Activated CD4-positive, alpha-beta T cell treated with anti-CD3 and anti-CD28 coated beads, Interleukin-2, amount 10 ng/mL, durations not matched to agents 7 days and 5 days (primary cell): ENCODE measurements at regions not wholly inside any gene's neighbourhood (a gene's known extent, or its start where the extent isn't known, plus 50 kb on each side); places are given as distances from the start of the nearest gene placed in this dataset.

Source experiments
- CTCF ChIA-PET: fragments of 350-600 bp; sonication (Branson Sonifier 250); formaldehyde crosslinking; loops from one replicate; lab custom pipeline; 2021; ENCODE audit warnings: antibody characterized with exemption; lab: Charles Lee
- POLR2A ChIA-PET: fragments of 350-600 bp; sonication (Branson Sonifier 250); formaldehyde crosslinking; loops from one replicate; lab custom pipeline; 2021; ENCODE audit warnings: antibody characterized with exemption; lab: Charles Lee
- DNase-seq: peaks from one replicate; pipeline ENCODE4 v3.0.0-alpha.2; 2020
- H3K27ac Mint-ChIP-seq: one replicate; pipeline ENCODE4 v1.8.0; 2021; ENCODE audit warnings: mild to moderate bottlenecking, moderate library complexity, mixed read lengths
- H3K27me3 Mint-ChIP-seq: one replicate; pipeline ENCODE4 v1.8.0; 2021; ENCODE audit warnings: mixed read lengths
- H3K36me3 Mint-ChIP-seq: one replicate; pipeline ENCODE4 v1.8.0; 2021; ENCODE audit warnings: low read depth, mixed read lengths
- H3K4me1 Mint-ChIP-seq: one replicate; pipeline ENCODE4 v1.8.0; 2021; ENCODE audit warnings: mixed read lengths
- H3K4me3 Mint-ChIP-seq: one replicate; pipeline ENCODE4 v1.8.0; 2021; ENCODE audit warnings: mild to moderate bottlenecking, moderate library complexity, mixed read lengths
- H3K9me3 Mint-ChIP-seq: one replicate; pipeline ENCODE4 v1.8.0; 2021; ENCODE audit warnings: mixed read lengths

GRCh38 chr3:118808723-118809122 lies 225.9 kb downstream of the IGSF11 start:
- no peak overlapping the region for H3K4me3 Mint-ChIP-seq
- peaks cover 3% of the 10 kb centered on the region for H3K27me3 Mint-ChIP-seq
- CTCF ChIA-PET = no interaction called here
- DNase-seq = no peak
- no peaks in the 10 kb centered on the region for H3K36me3 Mint-ChIP-seq
- H3K4me1 Mint-ChIP-seq = no peaks in the 10 kb centered on the region
- POLR2A ChIA-PET = no interaction called here
- H3K9me3 Mint-ChIP-seq = no peaks in the 10 kb centered on the region
- H3K27ac Mint-ChIP-seq = no peak overlapping the region

GRCh38 chr3:118809696-118810498 lies 224.7 kb downstream of the IGSF11 start:
- CTCF ChIA-PET = interaction anchor here (0.6 to 0.8 kb wide), 2 partner anchors 12 to 41 kb away, joined by 3 to 4 read pairs; no protein-coding TSS in a partner anchor
- no peaks in the 10 kb centered on the region for H3K36me3 Mint-ChIP-seq
- POLR2A ChIA-PET = no interaction called here
- H3K9me3 Mint-ChIP-seq = no peaks in the 10 kb centered on the region
- H3K4me3 Mint-ChIP-seq = no peak overlapping the region
- H3K27ac Mint-ChIP-seq = no peak overlapping the region
- no peak for DNase-seq
- peaks cover 3% of the 10 kb centered on the region for H3K27me3 Mint-ChIP-seq
- no peaks in the 10 kb centered on the region for H3K4me1 Mint-ChIP-seq

DNA sequence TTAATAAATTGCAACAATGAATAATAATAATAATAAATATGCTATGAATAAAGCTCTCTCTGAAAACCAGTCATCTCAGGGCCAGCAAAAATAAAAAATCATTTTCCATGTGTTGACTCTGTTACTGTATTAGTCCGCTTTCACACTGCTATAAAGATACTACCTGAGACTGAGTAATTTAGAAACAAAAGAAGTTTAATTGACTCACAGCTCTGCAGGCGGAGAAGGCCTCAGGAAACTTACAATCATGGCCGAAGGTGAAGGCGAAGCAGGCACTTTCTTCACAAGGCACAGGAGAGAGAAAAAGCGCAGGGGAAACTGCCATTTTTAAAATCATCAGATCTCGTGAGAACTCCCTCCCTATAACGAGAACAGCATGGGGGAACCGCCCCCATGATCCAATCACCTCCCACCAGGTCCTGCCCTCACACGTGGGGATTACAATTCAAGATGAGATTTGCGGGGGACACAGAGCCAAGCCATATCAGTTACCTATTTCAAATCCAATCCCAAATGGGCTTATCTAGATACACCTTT lies 224.1 kb downstream of the IGSF11 start:
- no peaks in the 10 kb centered on the region for H3K36me3 Mint-ChIP-seq

GRCh38 chr3:118811236-118811732 lies 223.4 kb downstream of the IGSF11 start:
- Mint-ChIP-seq H3K4me3 (no peak overlapping the region), H3K36me3 (no peaks in the 10 kb centered on the region), H3K27me3 (no peaks in the 10 kb centered on the region), H3K9me3 (no peaks in the 10 kb centered on the region), H3K4me1 (no peaks in the 10 kb centered on the region), H3K27ac (no peak overlapping the region)
- ChIA-PET POLR2A (no interaction called here), CTCF (no interaction called here)
- DNase-seq = no peak

More for the DNA sequence above, 224.1 kb downstream of the IGSF11 start:
- Mint-ChIP-seq H3K27me3 (peaks cover 3% of the 10 kb centered on the region), H3K27ac (no peak overlapping the region), H3K4me1 (no peaks in the 10 kb centered on the region), H3K9me3 (no peaks in the 10 kb centered on the region), H3K4me3 (no peak overlapping the region)
- CTCF ChIA-PET = no interaction called here
- no peak for DNase-seq
- POLR2A ChIA-PET = no interaction called here

GRCh38 chr3:118813472-118813871 lies 221.2 kb downstream of the IGSF11 start:
- POLR2A ChIA-PET = no interaction called here
- Mint-ChIP-seq H3K27ac (no peak overlapping the region), H3K9me3 (no peaks in the 10 kb centered on the region), H3K27me3 (no peaks in the 10 kb centered on the region), H3K4me3 (no peak overlapping the region), H3K4me1 (no peaks in the 10 kb centered on the region), H3K36me3 (no peaks in the 10 kb centered on the region)
- DNase-seq = no peak
- CTCF ChIA-PET = no interaction called here

DNA sequence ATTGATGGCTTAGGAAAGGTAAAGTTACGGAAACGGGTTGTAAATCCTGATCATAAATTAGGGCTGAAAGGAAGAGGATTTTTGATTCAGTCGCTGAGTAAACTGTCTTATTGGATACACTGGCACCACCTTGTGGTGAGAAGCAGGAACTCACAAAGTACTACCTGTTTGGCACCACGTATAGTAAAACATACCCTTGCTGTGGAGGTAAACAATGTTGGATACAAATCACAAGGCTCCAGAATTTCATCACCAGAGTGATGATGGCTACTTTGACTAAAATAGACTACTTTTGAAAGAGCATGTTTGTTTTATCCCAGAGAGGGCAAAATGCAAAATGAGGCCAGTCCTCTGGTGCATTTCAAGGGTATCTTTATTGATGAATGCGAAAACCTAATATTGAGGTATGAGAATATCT lies 216.9 kb downstream of the IGSF11 start:
- H3K36me3 Mint-ChIP-seq = no peaks in the 10 kb centered on the region
- no peak overlapping the region for H3K4me3 Mint-ChIP-seq
- no peaks in the 10 kb centered on the region for H3K4me1 Mint-ChIP-seq
- H3K9me3 Mint-ChIP-seq = no peaks in the 10 kb centered on the region
- no peaks in the 10 kb centered on the region for H3K27me3 Mint-ChIP-seq
- POLR2A ChIA-PET = no interaction called here
- H3K27ac Mint-ChIP-seq = no peak overlapping the region
- CTCF ChIA-PET = no interaction called here
- peak; percentile 54 for DNase-seq

DNA sequence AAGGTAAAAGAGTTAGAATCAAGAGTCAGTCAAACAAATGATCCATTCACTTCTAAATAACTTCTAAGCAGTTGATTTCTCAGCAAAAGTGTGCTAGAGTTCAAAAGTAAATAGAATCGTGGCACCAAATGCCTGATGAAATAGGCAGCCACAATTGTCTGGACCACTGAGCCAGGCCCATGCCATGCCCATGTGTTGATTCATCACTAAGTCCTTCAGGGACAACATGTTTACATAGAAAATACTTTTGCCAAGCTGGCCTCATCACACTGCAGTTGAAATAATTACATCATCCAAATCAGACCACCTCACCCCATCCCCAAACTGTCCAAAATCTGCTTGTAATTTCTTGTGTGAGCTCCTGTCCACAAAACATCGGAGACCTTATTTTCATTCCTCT lies 216.3 kb downstream of the IGSF11 start:
- ChIA-PET POLR2A (no interaction called here), CTCF (no interaction called here)
- Mint-ChIP-seq H3K27ac (no peak overlapping the region), H3K4me1 (no peaks in the 10 kb centered on the region), H3K27me3 (no peaks in the 10 kb centered on the region), H3K9me3 (no peaks in the 10 kb centered on the region), H3K36me3 (no peaks in the 10 kb centered on the region), H3K4me3 (no peak overlapping the region)
- DNase-seq = no peak

DNA sequence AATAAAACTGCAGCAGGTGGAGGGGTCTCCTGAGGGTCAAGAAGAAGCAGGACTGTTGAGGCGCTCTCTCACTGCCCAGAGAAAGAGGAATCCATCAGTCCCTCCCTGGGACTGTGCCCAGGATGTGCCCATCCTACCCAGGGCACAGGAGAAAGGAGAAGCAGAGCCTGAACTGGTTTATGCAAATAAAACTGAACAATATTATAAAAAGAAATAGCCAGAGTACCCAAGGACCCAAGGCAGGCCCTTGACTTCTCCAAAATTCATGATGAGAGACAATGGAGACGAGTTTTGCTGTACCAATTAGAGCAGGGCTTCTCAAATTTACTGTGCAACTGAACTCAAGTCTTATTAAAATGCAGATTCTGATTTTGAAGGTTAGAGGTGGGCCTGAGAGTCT lies 211.0 kb downstream of the IGSF11 start:
- ChIA-PET CTCF (no interaction called here), POLR2A (no interaction called here)
- Mint-ChIP-seq H3K36me3 (no peaks in the 10 kb centered on the region), H3K27me3 (no peaks in the 10 kb centered on the region), H3K9me3 (no peaks in the 10 kb centered on the region), H3K4me3 (no peak overlapping the region), H3K27ac (no peak overlapping the region), H3K4me1 (no peaks in the 10 kb centered on the region)
- no peak for DNase-seq

GRCh38 chr3:118827446-118827845 lies 207.2 kb downstream of the IGSF11 start:
- POLR2A ChIA-PET = no interaction called here
- Mint-ChIP-seq H3K9me3 (no peaks in the 10 kb centered on the region), H3K27me3 (peaks cover 2% of the 10 kb centered on the region), H3K27ac (no peak overlapping the region), H3K36me3 (no peaks in the 10 kb centered on the region), H3K4me1 (no peaks in the 10 kb centered on the region), H3K4me3 (no peak overlapping the region)
- CTCF ChIA-PET = no interaction called here
- DNase-seq = no peak

- Mint-ChIP-seq H3K27ac (no peak overlapping the region), H3K4me3 (no peak overlapping the region), H3K36me3 (no peaks in the 10 kb centered on the region), H3K9me3 (no peaks in the 10 kb centered on the region), H3K4me1 (no peaks in the 10 kb centered on the region), H3K27me3 (peaks cover 2% of the 10 kb centered on the region)
- ChIA-PET POLR2A (no interaction called here), CTCF (no interaction called here)
- no peak for DNase-seq
Measured at GRCh38 chr3:118828351-118828750, 206.3 kb downstream of the IGSF11 start.

DNA sequence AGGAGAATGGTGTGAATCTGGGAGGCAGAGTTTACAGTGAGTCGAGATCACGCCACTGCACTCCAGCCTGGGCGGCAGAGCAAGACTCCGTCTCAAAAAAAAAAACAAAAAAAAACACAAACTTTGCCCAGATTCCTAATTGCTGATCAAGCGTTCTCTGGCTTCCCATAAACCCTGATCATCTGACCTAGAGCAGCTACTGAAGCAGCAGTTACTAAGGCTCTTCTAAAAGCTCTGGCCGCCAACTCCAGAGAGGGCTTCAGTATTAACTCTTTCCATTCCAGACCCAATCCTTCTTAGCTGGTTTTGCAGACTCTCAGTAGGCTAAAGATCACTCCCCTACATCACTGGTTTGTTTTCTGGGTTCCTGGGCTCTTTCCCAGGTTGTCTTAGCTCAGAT lies 201.6 kb downstream of the IGSF11 start:
- Mint-ChIP-seq H3K27ac (no peak overlapping the region), H3K27me3 (peaks cover 12% of the 10 kb centered on the region), H3K9me3 (peaks cover 4% of the 10 kb centered on the region), H3K4me3 (no peak overlapping the region), H3K4me1 (no peaks in the 10 kb centered on the region), H3K36me3 (no peaks in the 10 kb centered on the region)
- ChIA-PET CTCF (interaction anchor here (0.6 kb wide), 1 partner anchor 572 kb away, joined by 3 read pairs; no protein-coding TSS in a partner anchor), POLR2A (no interaction called here)
- DNase-seq = no peak

- CTCF ChIA-PET = no interaction called here
- Mint-ChIP-seq H3K4me1 (no peaks in the 10 kb centered on the region), H3K9me3 (peaks cover 35% of the 10 kb centered on the region), H3K27ac (no peak overlapping the region), H3K27me3 (peaks cover 10% of the 10 kb centered on the region), H3K36me3 (no peaks in the 10 kb centered on the region), H3K4me3 (no peak overlapping the region)
- POLR2A ChIA-PET = no interaction called here
- DNase-seq = no peak
Measured at GRCh38 chr3:118838871-118839270, 195.8 kb downstream of the IGSF11 start.

- Mint-ChIP-seq H3K27ac (no peak overlapping the region), H3K9me3 (peaks cover 45% of the 10 kb centered on the region), H3K4me1 (no peaks in the 10 kb centered on the region), H3K36me3 (no peaks in the 10 kb centered on the region), H3K4me3 (no peak overlapping the region), H3K27me3 (peaks cover 2% of the 10 kb centered on the region)
- DNase-seq = peak; percentile 12
- ChIA-PET POLR2A (no interaction called here), CTCF (interaction anchor here (0.7 kb wide), 1 partner anchor 873 kb away, joined by 4 read pairs; no protein-coding TSS in a partner anchor)
Measured at GRCh38 chr3:118842147-118842863, 192.3 kb downstream of the IGSF11 start.
